HG03520 (cell line): ENCODE measurements at regions not wholly inside any gene's neighbourhood (a gene's known extent, or its start where the extent isn't known, plus 50 kb on each side); places are given as distances from the start of the nearest gene placed in this dataset.

Experiments
- ATAC-seq: cut with Tn5 transposase; IDR thresholded peaks from one replicate; pipeline ENCODE4 v1.9.1; 2021; ENCODE audit warnings: mild to moderate bottlenecking, moderate library complexity; ENCODE audit not compliant: unreplicated experiment

DNA sequence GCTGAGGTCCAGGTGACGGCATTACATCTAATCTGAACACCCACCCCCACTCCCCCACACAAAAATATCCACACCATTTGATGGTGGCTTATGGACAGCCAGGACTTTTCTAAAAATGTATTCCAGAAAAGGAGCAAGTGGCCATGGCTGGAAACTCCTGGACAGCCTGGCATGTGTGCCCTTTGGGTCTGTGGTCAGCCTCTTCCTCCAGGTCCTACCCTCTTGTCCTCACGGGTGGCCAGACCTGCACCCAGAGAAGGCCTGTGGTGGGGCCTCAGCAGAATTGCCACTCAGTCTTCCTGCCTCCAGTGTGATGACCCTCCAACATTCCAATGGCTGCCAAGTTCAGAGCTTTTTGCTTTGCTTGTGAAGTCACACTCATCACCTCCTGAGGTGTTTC is 600.6 kb downstream of the AJAP1 start:
- no peak for ATAC-seq

DNA sequence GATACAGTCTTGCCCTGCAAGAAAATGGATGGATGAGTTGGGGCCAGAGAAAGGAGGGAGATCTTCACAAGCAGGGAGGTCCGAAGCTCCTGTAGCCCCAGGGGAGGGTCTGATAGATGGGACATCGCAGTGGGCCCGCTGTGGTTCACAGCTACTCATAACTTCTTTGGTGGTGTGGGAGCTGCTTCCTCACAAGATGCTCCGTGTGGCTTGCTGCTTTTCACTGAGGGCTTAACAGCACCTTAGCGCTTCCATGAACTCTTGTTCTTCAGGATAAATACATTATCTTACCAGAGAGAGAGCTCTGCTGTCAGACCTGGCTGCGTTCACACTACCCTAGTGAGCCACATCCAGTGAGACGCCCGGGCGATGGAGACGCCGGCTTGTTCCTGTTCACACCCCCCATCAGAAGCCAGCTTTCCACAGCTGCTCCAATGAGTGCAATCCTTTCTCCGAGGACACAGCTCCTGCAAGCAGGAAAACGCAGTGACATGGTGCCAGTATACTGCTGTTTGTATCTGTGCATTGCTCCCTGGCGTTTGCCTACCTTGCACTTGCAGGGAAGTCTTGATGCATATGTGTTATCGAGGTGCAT is 599.8 kb downstream of the AJAP1 start:
- no peak for ATAC-seq

DNA sequence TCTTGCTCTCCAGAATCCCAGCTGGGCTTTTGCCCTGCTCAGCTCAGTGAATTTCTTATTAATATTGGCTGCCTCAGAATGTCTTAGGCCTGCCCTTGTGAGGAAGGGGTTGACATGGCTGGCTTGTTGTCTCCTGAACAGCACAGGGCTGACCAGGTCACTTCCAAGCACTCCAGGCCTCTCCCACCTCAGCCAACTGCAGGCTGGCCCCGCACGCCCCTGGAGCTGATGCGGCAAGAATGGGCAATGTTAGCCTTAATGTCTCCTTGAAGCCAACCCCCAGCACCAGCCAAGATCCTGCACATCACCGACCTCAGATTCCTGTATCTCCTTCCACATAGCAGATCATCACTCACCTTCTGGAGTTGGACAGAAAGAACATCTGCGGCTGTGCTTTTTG is 598.6 kb downstream of the AJAP1 start:
- ATAC-seq = no peak

DNA sequence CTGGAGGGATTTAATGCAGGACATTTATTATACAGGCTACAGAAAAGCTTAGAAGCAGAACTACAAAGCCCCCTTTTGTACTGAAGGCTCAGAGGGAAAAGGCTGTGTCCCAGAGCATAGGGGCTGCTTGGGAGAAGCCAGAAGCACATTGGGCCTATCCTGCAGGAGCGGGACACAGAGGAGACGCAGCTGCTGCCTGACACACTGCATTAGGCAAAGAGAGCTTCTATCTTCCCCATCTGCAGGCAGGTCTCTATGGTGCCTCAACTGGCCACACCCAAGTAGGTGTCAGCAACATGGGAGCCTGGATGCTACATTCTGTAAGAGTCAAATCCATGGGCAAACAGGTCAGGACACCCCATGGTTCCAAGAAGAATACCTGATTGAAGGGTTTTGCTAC is 595.9 kb downstream of the AJAP1 start:
- no peak for ATAC-seq

DNA sequence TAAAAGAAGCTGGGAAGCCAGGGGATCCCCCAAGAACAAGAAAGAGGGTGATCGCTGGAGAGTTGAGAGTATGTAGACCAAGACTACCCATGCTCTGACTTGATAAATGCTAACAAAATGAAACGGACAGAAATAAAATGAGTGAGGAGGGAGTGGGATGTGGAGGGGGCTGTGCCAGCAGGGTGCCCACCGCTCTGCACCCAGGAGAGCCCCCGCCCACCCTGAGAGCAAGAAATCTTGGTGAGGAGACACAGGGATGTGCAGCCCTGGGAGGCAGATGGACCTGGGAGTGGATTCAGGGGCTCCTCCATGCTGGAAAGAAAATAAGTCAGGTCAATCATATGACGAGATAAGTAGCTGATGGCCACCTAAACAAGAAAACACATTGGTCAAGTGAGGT is 590.9 kb downstream of the AJAP1 start:
- ATAC-seq = no peak

DNA sequence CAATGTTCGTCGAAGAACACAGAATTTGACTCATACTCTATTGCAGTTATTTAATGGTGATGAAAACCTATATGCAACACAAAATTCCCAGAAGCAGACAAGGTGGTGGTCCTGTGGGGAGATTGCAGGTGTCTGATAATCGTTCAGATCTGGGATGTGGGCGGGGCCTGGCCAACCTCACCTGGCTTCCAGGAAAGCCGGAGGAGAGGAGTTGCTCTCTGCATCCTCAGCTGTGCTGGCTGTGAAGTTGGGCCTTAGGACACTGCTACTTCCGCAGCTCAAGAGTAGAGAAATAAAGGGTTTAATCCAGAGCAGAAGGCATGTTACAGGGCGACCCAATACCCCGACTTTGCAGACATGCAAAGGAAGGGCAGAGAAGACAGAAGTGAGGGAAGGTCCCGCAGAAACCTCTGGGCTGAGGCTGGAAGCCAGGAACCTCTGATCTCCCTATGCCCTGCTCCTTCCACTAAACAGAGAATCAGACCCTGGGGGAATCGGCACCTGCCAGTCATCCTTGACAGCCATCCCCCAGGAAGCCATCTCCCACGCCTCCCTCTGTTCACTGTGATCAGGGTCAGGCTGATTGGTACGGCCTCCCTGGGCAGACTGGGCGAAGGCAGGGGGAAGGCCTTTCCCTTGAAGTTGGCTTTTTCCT is 590.3 kb downstream of the AJAP1 start:
- ATAC-seq = no peak

DNA sequence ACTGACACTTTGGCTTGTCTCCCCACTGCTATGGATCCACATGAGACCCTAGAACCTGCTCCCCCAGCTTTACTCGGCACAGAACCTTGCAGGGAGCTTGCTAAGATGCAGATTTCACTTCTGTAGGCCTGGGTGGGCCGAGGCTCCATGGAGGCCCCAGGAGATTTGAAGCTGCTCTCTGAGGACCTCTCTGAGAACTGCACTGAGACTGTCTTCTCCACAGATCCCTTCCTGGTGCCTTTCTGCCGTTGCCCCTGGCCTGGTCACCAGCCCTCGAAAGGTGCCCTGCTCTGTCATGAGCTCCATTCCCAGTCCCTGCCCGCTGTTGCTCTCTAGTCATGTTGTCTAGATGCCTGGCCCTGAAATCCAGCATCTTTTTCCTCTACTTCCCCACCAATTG is 588.4 kb downstream of the AJAP1 start:
- no peak for ATAC-seq

DNA sequence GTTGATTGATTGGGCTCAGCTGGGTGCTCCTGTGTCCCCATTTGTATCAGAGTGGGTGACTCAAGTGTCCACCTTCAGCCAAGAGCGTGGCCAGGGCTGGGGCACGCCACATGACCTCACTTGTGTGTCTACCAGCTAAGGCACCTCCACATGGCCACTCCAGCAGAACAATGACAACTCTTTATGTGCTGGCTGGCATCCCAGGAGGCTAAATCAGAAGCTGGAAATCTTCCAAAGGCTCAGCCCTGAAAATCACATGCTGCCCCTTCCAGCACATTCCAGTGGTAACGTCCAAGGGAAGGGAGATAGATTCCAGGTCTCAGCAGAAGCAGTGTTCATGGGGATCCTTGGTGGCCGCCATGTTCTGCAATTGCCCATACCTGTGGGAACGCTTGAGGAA is 585.5 kb downstream of the AJAP1 start:
- ATAC-seq = no peak

DNA sequence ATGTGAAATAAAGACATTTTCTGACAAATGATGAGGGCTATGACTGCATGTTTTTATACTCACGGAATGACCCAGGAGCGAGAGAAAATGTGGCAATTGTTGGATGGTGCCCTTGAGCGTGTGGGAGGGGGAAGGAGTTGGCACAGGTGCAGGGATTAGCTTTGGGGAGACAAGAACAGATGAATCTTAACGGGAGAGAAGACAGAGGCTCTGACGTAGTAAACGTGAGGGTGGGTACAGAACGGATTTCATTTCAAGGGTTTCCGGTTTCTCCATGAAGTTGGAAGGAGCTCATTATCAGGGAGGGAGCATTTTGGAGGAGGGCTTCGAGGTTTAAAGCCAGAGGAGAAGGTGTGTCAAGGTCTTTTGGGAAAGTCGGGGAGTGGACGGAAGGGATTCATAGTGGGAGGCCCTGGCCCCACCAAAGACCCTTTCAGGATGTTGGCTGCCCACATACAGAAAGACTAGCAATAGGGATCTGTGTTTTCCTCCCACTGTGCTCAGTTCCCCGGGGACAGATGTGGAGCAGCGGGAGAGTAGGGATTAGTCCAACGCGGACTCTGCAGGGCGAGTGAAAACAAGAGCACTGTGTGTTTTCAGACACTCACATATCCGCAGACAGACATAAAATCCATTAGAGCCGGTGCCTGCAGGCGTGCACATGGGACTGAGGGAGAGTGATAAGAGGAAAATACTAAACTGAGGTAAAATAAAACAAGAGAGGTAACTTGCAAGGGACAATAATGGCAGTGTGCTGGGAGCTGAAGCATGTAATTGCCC is 584.1 kb downstream of the AJAP1 start:
- ATAC-seq = no peak

DNA sequence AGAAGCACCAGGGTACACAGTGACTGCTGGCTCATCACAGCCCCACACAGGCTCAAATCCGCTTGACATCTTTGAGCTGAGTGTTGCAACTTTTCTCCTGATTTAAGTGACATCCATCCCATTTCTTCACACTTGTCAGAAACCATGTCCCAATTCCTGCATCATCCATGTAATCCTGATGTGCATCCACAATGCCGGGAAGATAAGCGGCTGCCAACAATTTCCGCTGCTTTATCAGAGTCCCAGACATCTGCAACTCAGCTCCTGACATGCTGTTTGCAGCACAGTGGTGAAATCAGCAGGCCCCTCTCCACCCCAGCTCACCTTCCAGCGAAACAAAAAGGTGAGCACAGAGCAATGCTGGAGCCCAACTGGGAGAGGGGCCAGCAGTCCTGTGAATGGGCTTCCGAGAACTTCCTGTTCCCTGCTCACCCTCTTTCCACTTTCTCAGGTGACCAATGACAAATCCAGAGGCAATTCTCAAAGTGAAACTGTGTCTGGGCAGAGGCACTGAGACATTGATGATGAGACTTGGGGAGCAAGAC is 581.0 kb downstream of the AJAP1 start:
- no peak for ATAC-seq

DNA sequence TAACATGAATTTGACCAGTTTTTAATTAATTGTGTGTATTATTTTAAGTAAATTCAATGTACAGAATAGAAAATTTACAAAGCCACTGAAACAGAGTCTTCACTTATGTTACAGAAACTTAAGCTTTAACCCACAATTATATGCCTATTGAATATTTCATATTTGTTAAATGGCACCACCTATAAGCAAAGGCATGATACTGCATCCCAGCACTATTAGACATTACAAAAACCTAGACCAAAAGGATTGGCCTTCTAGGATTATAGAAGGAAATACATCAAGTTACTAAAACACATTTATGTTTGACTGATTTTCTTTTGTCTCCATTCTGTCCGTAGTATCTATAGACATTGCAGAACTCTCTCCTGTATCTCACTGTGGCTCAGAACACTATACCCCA is 578.1 kb downstream of the AJAP1 start:
- ATAC-seq = no peak

DNA sequence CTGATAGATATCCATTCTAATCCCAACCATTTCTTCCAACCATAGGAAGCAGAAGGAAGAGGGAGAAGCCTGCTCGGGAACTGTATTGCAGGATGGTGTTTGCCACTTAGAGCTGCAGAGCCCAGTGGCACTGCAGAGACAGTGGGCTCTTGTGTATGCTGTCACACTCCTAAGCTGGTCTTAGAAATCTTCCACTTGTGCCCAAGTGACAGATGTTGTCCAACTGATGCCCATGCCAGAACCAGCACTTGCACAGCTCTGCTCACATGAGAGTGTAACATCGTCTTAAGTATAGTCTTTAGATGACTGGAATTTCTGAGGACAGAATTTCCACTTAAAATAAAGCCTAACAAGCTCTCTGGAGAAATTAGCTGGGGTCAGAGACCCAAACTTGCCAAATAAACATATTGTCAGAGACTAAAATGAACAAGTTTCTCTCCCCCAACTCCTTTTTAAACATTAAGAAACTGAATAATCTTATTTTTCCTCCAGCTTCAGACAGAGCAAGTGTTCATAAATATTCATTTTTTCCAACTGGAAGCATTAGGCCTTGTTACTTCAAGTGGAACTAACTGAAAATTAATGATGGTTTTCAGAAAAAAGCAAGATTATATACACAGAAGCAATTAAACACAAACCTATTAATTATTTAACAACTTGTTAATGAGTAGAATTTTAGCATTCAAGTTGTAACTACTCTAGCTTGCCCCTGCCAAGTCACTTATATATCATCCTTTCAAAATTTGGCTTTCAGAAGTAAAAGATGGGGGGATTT is 577.3 kb downstream of the AJAP1 start:
- ATAC-seq = no peak

DNA sequence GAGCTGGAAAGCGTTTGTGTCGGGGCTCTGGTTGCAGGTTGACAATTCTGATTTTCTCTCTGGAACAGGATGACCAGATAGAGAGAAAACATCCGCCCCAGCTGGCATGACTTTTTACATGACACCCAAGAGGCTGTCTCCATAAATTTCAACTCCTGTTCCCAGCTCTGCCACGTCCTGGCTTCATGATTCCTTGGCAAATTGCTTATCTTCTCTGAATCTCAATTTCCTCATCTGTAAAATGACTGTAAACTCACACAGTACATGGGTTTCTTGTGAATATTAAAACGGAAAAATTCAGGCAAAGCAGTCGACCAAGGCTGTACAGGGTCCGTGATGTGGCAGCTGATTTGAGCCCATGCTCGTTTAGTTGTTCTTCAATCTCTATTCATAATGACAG is 572.7 kb downstream of the AJAP1 start:
- no peak for ATAC-seq

DNA sequence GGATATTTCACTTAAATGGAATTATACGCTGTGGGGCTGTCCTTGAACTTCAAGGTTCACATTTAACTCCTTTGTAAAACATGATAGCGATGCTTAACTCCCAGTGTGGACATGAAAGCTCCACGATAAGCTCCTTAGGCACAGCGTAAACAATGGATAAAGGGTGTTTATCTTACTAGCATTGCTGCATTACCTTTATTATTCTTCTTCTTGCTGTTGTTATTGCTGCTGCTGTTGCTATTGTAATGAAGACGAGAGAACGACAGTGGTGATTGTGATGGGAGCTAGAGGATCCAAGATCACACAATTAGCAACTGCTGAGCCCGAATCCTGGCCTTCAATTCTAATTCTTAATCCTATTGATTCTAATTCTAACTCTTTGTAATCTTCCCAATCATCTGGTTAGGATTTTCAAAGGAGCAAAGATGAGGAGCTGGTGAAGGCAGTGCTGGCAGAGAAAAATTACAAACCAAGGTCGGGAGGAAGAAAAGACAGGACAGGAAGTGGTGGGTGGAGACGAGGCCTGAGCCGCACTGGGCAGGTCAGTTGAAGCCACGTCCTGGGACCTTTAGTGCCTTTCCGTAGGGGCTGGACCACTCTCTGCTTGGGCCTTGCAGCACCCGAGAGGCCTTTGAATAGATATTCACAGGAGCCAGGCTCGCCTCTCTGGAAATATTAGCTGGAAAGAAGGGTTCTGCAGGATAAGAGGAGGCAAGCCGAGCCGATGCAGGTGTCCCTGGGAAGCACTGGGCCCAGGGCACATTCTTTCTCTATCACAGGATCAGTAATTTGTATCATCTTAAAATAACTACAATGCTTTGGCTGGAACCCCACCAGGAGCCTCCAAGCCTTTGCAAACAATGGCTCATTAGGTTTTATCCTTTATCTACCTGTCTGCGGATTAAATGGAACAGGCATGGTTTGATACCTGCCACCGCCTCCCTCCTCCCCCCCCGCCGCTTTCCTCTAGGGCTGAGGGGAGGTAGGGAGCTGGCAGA is 571.6 kb downstream of the AJAP1 start:
- no peak for ATAC-seq

DNA sequence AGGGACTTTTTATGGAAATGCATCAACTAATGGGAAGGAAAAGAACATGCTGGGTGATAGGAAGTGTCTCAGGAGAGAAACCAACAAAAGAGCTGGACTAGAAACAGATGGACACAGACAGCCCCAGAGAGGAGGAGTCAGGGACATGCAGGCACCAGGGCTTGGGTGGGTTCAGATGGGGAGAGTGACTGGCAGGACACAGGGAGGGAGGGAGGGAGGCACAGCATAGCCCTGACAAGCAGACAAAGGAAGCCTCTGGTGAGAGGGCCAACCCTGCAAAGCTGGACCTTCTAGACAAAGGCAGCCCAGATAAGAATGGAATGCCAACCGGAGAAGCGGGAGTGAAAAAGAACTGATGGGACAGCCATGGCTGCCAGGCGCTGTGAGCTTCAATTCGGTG is 568.8 kb downstream of the AJAP1 start:
- ATAC-seq = no peak

DNA sequence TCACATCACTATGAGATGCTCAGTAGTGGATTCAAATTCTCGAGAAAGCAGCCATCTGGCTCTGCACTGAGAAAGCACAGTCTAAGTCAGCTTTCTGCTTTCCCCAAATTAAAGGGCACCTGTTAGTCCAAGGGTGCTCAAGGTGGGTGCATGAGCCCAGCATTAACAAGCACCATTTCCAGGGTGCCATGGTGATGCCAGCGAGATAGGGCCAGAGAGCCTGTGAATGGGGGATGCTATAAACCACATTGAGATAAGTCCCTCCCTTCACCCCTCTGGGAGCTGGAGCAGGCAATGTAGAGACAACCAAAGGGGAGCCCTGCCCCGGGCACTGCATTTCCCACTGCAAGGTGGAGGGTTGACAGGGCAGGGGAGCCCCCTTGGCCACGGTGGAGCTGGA is 568.2 kb downstream of the AJAP1 start:
- no peak for ATAC-seq

DNA sequence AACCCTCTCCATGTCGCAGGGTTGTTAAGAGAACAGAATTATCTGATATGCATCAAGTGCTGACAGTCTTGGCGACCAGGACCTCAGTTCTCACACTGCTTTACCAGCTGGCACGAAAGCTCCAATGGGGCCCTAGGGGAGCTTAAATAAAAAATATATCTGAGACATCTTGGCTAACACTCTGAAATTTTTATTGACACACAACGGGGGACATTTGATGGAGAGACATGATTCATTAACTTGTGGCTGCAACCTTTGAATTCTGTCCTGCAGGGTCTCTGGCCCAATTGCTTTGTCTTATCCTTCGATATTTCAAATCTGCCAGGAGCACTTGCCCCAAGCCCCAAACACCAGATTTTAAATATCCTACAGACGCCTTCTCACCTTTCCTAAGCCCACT is 567.0 kb downstream of the AJAP1 start:
- ATAC-seq = no peak

DNA sequence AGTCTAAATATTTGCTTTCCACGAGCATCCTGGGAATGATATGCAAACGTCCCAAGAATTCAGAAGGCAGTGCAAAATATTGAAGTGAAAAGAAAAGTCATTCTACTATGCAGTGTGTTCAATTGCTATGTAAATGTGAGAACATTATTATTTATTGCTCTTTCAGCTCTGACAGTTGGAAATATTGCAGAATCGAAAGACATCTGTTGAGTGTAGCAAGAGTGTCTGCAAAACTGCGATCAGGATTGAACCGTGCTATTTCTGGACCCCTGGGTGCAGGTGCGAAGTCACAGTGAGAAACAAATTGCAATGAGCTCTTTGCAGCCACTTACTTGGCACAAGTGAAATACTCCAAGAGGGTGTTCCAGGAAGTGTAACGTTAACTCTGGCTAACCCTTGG is 566.4 kb downstream of the AJAP1 start:
- no peak for ATAC-seq

DNA sequence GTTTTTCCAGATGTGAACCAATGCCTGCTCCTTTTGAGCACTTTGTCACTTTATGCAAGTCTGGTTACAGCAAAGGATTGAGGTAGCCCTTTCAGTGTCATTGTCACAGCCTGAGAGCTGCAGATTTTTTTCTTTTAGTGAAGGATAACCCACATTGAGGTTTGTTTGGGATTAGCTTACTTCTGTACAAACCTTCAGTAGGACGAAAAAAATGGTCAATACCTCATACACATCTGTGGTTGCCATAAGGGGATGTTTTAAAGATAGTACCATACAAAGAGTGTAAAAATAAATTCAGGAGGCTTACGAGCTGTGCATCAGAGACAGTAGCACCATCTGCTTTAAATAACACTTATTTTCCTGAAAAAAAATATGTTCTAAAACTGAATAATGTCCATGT is 566.0 kb downstream of the AJAP1 start:
- ATAC-seq = no peak

DNA sequence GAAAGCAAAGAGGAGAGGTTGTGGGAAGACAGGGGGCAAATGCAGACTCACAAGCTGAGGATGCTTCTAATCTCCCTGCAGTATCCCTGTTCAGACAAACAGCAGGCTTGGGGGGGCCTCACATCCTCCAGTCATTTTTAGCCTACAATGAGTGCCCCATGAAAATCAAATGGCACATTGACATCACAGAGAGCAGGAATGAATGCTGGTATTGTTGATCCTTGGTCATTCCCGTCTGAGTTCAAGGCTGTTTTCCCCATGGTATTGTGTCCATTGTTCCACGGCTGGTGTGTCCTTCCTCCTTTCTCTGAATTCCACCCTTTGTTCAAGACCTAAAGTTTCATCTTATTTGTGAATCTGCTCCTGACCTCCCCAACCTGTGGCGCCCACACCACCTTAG is 545.6 kb downstream of the AJAP1 start:
- ATAC-seq = no peak
